ENCODE measurements at regions not wholly inside any gene's neighbourhood (a gene's known extent, or its start where the extent isn't known, plus 50 kb on each side); places are given as distances from the start of the nearest gene placed in this dataset.
"Not testable (repeated sequence)": the region's sequence is repeated elsewhere in the genome, so short reads cannot be mapped to it uniquely, and the experiment has no call there.

GRCh38 chr1:119251751-119252150 lies 111.3 kb upstream of the WARS2 start:
- DNase-seq (ENCODE audit: low read depth, low spot score), result no peak

GRCh38 chr1:119253366-119253765 lies 112.9 kb upstream of the WARS2 start:
- DNase-seq (ENCODE audit: low read depth, low spot score), result no peak

GRCh38 chr1:119254067-119254720 lies 113.7 kb upstream of the WARS2 start:
- no peak for DNase-seq (ENCODE audit: low read depth, low spot score)

- DNase-seq (ENCODE audit: low read depth, low spot score), result not testable (repeated sequence)
These were observed 112.5 kb upstream of the HAO2 start for GRCh38 chr1:119256089-119256488.

GRCh38 chr1:119260506-119260905 lies 108.1 kb upstream of the HAO2 start:
- no peak for DNase-seq (ENCODE audit: low read depth, low spot score)

- DNase-seq (ENCODE audit: low read depth, low spot score), result no peak
These were observed 102.2 kb upstream of the HAO2 start for GRCh38 chr1:119266386-119266785.

GRCh38 chr1:119266858-119267257 lies 101.7 kb upstream of the HAO2 start:
- no peak for DNase-seq (ENCODE audit: low read depth, low spot score)

- DNase-seq (ENCODE audit: low read depth, low spot score), result not testable (repeated sequence)
These were observed 101.3 kb upstream of the HAO2 start for GRCh38 chr1:119267288-119267687.

GRCh38 chr1:119268879-119269278 lies 99.7 kb upstream of the HAO2 start:
- DNase-seq (ENCODE audit: low read depth, low spot score), result no peak

- DNase-seq (ENCODE audit: low read depth, low spot score), result peak; percentile 77
These were observed 93.1 kb upstream of the HAO2 start for GRCh38 chr1:119275145-119276134.

- DNase-seq (ENCODE audit: low read depth, low spot score), result no peak
These were observed 92.0 kb upstream of the HAO2 start for GRCh38 chr1:119276558-119276957.

- peak; percentile 75 for DNase-seq (ENCODE audit: low read depth, low spot score)
These were observed 88.9 kb upstream of the HAO2 start for GRCh38 chr1:119279456-119280381.

GRCh38 chr1:119285482-119285881 lies 83.1 kb upstream of the HAO2 start:
- peak; percentile 59 for DNase-seq (ENCODE audit: low read depth, low spot score)

GRCh38 chr1:119286587-119287181 lies 81.9 kb upstream of the HAO2 start:
- peak; percentile 51 for DNase-seq (ENCODE audit: low read depth, low spot score)

GRCh38 chr1:119288751-119289150 lies 79.8 kb upstream of the HAO2 start:
- DNase-seq (ENCODE audit: low read depth, low spot score), result no peak

- no peak for DNase-seq (ENCODE audit: low read depth, low spot score)
These were observed 78.3 kb upstream of the HAO2 start for GRCh38 chr1:119290297-119290696.

GRCh38 chr1:119291611-119292206 lies 76.9 kb upstream of the HAO2 start:
- peak; percentile 39 for DNase-seq (ENCODE audit: low read depth, low spot score)

GRCh38 chr1:119293797-119294196 lies 74.8 kb upstream of the HAO2 start:
- DNase-seq (ENCODE audit: low read depth, low spot score), result no peak

GRCh38 chr1:119294199-119294598 lies 74.4 kb upstream of the HAO2 start:
- DNase-seq (ENCODE audit: low read depth, low spot score), result no peak

GRCh38 chr1:119294722-119295121 lies 73.9 kb upstream of the HAO2 start:
- no peak for DNase-seq (ENCODE audit: low read depth, low spot score)

All from astrocyte of the hippocampus (primary cell).